ENCODE measurements at regions not wholly inside any gene's neighbourhood (a gene's known extent, or its start where the extent isn't known, plus 50 kb on each side); places are given as distances from the start of the nearest gene placed in this dataset.
A peak's percentile ranks its signal among the peaks of the same experiment; 100 is the strongest.

DNA sequence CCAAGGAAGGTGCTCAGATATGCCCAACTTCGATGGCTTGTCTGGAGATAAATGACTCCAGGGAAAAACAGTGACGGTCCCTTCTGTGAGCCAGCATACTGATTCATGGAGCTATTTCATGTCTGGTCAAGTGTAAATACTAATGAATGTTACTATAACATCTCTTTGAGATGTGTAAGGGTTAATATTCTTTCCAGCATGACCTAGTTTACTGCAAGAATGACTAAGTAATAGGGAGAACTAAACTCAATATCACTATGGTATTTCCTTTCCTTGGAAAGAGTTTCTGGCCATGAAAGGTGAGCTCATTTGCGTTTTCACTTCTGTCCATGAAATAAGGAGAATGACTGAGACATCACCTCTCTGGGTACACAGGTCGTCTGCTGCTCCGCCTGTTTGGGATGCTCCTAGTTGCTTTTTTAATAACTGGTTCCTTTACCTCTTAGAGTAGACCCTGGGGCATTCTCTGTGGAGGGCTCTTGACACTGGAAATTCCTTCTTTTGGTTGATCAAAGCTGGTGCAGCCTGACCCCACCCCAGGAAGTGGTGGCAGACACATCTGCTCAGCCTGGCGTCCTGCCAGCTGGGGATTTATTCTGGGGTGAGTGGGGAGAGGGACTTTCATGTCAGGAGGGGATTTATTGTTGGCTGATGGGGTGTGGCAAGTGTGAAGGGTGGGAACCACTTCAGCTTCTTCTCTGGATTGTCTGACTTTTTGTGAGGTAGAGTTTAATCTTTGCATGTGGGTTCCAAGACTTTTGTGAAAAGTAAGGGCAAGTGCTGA, 250.0 kb upstream of the MPDZ start:
- peak in 2 of 3 experiments; percentile 36 to 66 for DNase-seq

- DNase-seq: no peak
Measured at GRCh38 chr9:13524245-13524644, 244.8 kb upstream of the MPDZ start.

DNA sequence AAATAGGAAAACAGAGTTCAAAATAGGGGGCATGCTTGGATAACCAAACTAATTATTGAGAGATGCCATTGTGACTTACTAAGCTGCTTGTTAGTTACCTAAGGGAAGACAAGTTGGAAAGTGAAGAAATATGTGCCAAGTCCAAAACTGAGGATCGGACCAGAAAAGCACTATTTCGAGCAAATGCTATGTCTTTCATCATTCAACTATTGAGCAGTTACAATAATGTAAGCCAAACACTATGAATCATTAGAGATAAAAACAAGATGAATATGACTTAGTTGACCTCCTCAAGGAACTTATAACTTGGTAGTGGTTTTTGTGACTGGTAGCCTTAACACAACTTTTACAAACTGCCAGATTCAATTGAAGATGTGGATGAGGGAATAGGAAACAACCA, 240.6 kb upstream of the MPDZ start:
- DNase-seq: no peak

DNA sequence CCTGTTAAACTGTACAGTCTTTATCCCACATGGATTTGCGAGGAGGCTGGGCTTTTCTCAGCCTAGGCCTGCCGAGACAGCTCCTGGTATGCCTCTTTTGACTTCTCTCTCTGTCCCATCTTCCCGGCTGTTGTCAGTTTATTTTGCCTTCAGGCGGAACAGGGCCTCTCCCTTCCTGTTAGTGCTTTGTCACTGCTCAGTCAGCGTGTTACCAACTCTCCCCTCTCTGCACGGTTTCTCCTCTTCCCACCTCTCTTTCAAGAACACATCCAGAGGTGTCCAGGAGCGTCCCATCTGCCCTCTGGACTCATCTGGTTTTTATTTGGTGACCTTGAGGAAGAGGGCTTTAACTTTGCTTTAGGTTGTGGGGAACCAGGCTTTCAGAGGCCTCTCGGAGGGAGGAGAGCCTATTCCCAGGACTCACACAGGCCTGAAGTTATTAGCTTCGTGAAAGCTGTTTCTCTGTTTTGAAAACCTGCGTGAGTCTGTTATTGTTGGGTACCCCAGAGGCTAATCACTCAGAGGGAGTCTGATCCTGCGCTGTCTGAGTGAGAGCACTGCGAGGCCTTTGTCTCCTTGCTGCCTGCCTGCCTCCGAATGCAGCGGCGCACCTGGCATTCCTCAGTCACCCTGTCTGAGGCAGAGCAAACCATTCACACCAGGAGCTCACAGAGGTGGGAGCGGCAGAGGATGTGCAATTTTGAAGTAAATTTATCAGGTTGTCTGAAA, 234.4 kb upstream of the MPDZ start:
- peak; percentile 57 to 87 (median 85) for DNase-seq

DNA sequence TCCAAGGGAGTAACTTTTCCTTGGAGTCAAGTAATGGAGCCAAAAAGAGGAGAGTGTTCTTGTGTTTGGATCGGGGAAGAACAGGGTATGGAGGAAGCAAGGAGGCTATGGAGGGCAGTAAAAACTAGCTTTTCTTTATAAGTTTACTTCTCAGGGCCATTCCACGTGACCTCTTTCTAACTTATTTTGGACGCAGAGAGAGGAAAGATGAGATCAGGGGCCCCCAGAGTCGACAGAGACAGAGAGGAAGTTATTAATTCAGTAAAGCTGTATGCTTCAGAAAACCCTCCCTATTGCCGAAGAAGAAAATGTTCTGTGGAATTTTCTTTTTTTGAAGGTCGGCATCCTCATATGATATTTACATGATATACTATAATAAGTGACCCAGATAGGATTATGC, 233.8 kb upstream of the MPDZ start:
- DNase-seq: no peak

DNA sequence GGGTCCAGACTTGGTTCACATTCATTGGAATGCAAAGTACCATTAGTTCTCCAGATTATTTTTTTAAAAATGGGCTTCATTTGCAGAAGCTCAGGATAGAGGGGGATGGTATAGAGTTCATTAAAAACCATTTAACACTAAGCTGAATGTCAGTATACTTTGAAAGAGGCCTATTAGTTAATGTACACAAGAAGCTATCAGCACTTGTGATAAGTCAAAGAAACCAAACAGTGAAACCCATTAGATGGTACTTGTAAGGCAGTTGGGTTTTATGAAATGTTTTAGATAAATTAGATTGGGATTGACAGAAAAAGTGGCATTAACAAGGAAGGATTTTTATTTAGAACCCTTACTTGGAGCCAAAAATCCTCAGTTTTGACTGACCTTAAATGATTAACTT, 229.2 kb upstream of the MPDZ start:
- DNase-seq: peak in 1 of 3 experiments; percentile 10

- no peak for DNase-seq
Measured at GRCh38 chr9:13508086-13508485, 228.6 kb upstream of the MPDZ start.

DNA sequence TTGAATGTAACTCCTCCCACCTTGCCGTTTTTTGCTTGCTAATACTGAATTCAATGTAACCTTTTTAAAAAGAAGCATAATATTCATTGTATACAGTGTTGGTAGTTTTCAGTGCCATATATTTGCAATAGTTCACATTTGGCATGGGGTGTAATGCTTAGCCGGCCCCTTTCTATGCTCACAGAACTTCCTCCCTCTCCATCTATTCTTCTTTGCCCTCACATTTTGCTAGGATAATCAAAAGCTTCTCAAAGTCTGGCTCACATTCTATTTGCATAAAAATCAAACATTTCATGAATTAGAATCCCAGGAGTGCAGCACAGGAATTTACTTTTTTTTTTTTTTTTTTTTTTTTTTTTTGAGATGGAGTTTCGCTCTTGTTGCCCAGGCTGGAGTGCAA, 226.3 kb upstream of the MPDZ start:
- DNase-seq: no peak

DNA sequence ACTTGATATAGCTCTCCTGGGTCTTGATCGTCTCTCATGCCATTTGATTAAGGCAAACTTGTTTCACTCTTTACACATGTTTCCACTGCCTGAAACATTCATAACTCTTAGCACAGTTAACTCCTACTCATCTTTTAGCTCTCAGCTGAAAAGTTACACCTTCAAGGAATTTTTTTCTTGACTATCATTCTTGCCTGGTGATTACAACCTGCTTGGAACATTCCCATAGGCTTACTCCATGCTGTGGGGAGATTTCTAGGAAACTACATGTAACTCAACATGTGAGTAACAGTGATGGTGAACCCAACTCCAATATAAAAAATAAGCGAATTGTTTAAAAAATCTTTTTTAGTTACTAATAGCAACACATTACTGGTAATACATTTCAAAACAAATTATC, 224.1 kb upstream of the MPDZ start:
- DNase-seq: no peak

DNA sequence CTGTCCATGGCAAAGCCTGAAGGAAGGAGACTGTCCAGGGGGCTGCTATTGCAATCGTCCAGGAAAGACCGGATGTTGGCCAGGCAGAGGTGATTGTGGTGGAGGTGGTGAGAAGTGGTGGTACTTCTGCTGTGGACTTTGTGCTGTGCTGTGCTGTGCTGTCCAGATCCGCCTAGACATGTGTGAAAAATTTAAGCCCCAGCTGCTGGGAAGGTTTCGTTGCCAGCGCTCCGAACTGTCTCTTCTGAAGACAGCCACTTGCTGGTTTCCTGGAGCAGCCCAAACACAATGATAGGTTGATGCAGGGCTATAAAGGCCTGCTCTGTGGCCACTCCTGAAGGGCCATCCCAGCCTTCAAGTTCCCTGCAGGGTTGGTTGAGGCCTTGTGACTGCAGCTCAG, 223.0 kb upstream of the MPDZ start:
- DNase-seq: no peak

- DNase-seq: no peak
Measured at GRCh38 chr9:13501018-13501417, 221.5 kb upstream of the MPDZ start.

DNA sequence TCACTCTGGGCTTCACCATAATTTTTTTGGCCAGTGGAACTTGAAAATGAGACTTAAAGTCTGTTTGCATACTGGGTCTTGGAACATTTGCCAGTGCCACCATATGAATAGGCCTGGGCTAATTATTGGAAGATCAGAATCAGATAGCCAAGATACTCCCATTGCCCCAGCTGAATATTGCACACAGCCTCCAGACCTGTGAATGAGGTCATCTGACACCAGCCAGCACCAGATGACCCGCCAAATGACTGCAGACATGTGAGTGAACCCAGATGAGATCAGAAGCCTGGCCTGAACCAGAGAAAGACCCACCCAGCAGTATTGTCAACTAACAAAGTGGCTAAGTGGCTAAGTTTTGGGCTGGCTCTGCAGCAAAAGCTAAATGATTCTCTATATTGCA, 220.5 kb upstream of the MPDZ start:
- DNase-seq: no peak

DNA sequence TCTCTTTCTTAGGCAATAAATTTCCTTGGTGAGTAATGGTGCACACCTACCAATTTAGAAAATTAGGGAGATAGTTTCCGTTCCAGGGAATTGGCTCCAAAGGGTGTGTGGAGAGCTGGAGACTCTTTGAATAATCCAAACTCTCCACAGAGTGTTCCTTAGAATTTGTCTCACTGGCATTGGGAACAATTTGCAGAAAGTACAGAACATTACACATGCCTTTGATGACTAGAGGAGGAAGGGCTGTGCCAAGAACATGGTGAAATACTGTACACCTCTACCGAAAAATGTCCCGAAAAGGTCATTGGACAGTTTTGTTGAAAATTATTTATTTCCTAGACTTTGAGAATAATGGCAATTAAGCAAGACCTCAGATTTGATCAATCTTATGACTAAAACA, 214.2 kb upstream of the MPDZ start:
- no peak for DNase-seq

DNA sequence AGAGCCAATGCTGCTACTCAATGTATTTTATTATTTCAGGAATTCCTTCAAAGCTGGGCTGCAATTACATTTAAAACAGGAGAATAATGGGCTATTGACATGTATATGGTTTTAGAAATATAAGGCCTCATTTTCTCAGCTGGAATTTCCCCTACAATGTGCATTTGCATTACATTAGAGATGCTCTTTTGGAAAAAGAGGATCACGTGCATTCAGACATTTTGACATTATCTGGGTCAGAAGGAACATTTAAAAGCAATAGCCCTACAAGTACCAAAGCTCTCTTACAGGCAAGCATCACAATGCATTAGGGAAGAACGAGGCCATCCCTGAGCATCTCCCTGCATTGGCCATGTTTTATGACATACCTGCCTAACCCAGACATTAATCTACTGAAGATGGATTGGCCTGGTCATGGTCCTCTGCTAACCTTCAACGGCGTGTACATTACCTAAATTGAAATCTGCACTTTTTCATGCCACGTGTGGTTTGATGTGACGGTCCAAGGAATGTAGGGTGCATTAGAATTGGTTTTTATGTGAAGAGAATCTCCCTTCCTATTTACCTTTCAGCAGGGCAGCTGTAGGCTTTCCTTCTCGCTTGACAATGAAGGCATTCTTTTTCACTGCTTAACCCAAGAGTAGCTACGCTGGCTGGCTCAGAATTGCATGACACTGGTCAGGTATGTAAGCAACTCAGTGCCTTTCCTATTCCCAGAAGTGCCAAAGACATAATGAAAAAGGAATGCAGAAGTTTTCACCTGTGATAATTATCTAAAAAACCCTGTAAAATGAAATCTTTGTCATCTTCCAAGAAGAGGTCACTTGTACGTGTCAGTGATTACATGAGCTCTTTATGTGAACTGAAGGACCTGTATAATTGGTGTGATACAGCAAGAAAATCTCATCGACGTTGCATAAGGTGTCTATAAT, 212.3 kb upstream of the MPDZ start:
- DNase-seq: peak in 1 of 3 experiments; percentile 81

DNA sequence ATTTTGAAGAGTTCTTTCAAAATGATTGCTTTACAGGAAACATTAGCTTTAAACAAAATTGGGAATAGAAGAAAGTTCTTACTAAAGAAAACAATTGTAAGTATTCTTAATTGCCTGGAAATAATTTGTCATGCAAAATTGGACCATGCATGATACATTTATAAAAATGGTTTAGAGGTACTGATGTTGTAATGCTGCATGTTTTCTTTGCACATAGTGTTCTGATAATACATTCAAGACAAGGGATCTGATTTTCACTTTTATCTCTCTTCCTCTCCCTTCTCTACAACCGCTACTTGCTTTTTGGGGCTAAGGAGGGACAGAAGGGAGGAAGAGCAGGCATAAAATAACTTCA, 211.6 kb upstream of the MPDZ start:
- DNase-seq: no peak

DNA sequence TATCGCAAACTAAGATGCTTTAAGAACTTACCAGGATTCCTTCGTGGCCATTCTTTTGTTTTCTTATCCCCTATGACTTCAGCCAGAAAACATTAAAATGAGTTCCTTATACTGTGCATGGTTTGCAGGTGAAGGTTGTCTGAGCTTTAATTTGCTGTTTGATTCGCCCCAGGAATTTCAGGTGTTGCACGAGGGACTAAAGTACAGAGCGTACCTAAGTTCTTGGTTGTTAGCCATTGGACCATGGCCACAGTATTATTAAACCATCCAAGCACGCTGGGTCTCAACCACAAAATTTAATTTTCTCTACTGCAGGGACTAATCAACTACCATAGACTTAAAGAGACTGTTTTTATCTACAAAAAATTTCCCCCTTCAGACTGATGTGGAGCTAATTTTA, 208.4 kb upstream of the MPDZ start:
- no peak for DNase-seq

- DNase-seq: no peak
Measured at GRCh38 chr9:13487498-13487897, 208.0 kb upstream of the MPDZ start.

DNA sequence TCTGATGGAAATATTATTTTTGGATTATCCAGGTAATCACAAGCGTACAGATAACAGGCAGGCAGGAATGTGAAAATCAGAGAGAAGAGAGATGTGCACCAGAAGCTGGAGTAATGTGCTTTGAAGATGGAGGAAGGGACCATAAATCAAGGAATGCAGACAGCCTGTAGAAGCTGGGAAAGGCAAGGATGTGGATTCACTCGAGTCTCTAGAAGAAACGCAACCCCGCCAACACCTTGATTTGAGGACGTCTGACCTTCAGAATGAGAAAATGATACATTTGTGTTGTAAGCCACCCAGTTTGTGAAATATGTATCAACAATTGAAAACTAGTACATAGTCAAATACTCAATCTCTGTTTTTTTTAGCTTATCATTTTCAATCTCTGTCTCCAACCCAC, 207.6 kb upstream of the MPDZ start:
- no peak for DNase-seq

GRCh38 chr9:13485068-13485596, 205.6 kb upstream of the MPDZ start:
- no peak for DNase-seq

- no peak for DNase-seq
Measured at GRCh38 chr9:13484186-13484585, 204.7 kb upstream of the MPDZ start.

- DNase-seq: no peak
Measured at GRCh38 chr9:13481274-13481673, 201.8 kb upstream of the MPDZ start.

DNA sequence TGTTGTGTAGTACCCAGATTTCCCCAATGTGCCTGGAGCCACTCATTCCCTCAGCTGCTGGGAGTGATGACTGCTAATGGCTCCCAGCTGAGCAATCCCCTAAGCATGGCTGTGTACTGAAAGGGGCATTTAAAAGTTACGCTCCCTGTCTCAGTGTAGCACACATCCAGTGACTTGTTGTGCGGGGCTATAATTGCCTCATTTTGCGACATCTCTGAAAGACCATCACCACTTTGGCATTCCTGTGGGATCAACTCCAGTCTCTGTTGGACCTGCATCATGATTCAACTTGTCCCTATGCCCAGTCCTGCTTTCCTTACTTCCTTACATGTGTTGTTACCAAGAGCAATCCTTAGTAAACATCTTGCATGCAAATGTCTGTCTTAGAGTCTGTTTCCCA, 201.2 kb upstream of the MPDZ start:
- no peak for DNase-seq

GRCh38 chr9:13479096-13479495, 199.6 kb upstream of the MPDZ start:
- peak in 1 of 3 experiments; percentile 32 for DNase-seq

Data from NCI-H1417 (cell line).